Heart left ventricle (tissue), 16 donors: ENCODE measurements at regions not wholly inside any gene's neighbourhood (a gene's known extent, or its start where the extent isn't known, plus 50 kb on each side); places are given as distances from the start of the nearest gene placed in this dataset.
A peak's percentile ranks its signal among the peaks of the same experiment; 100 is the strongest.

ENCODE experiments used
- ATAC-seq, 4 donors: fragments of 200-7000 bp; cut with Tn5 transposase; one replicate each; pipeline ENCODE4 v1.9.1; 2020 to 2022; ENCODE audit warnings: moderate library complexity in 4 of 4, mild to moderate bottlenecking in 3 of 4, moderate number of reproducible peaks in 1 of 4
- DNase-seq, 5 donors: peaks; one replicate each; pipeline ENCODE4 v3.0.0-alpha.2; 2020
- H3K27ac ChIP-seq, 12 donors: fragments of 200-600 bp; sonication (generic) in 4 of 12; one replicate each; pipeline versions ENCODE4 v1.5.0 to v1.8.0; 2016 to 2022; ENCODE audit warnings: mild to moderate bottlenecking in 2 of 12
- H3K27me3 ChIP-seq, 9 donors: fragments of 200-600 bp; sonication (generic) in 2 of 9; one replicate each; pipeline versions ENCODE4 v1.5.1 to v1.8.0; 2016 to 2022; ENCODE audit warnings: mild to moderate bottlenecking in 3 of 9
- H3K36me3 ChIP-seq, 9 donors: fragments of 200-600 bp; sonication (generic) in 2 of 9; one replicate each; pipeline versions ENCODE4 v1.5.0 to v1.8.0; 2018 to 2022; ENCODE audit warnings: mild to moderate bottlenecking in 2 of 9
- H3K4me1 ChIP-seq, 12 donors: fragments of 200-600 bp; sonication (generic) in 4 of 12; one replicate each; pipeline versions ENCODE4 v1.5.0 to v1.8.0; 2016 to 2022; ENCODE audit warnings: mild to moderate bottlenecking in 3 of 12
- H3K4me3 ChIP-seq, 12 donors: fragments of 200-600 bp; sonication (generic) in 4 of 12; one replicate each; pipeline versions ENCODE4 v1.5.0 to v1.8.0; 2017 to 2022; ENCODE audit warnings: mild to moderate bottlenecking in 9 of 12, moderate library complexity in 4 of 12
- H3K9me3 ChIP-seq, 12 donors: fragments of 200-600 bp; sonication (generic) in 4 of 12; one replicate each; pipeline versions ENCODE4 v1.5.0 to v1.8.0; 2016 to 2022; ENCODE audit warnings: mild to moderate bottlenecking in 1 of 12
- CTCF ChIP-seq, 12 donors: fragments of 200-600 bp; sonication (generic) in 4 of 12; IDR thresholded peaks; one replicate each; pipeline versions ENCODE4 v1.5.0 to v1.8.0; 2018 to 2022; ENCODE audit warnings: antibody characterized with exemption in 12 of 12, mild to moderate bottlenecking in 5 of 12
- POLR2A ChIP-seq, 2 donors: fragments of 450-650 bp; IDR thresholded peaks; one replicate each; pipeline ENCODE4 v1.6.1; 2017; ENCODE audit warnings: antibody characterized with exemption in 2 of 2, mild to moderate bottlenecking in 2 of 2, moderate library complexity in 2 of 2
- WGBS, 4 donors: extraction: QIAGEN DNeasy Blood & Tissue Kit in 2 of 4; methylation state at CpG; one replicate each; pipeline versions ENCODE4 v1.1.5 to v1.1.7; 2013 to 2018; 5-methylcytosine and 5-hydroxymethylcytosine counted together
- intact Hi-C, 10 donors: fragments of 100-400 bp; cut with DNase I; formaldehyde crosslinking; loops; one replicate each; pipeline versions ENCODE4 v1.11.1 to v1.14.2; 2022
- donor health status: ischemic (EF 13 %, LVEDD 7.1; RV severe dilation, severe dysfunction).
- donor health status: healthy with polysubstance abuse.
- donor health status: DM: no; HTN: yes; CAD: no.
- donor health status: DM: no; HTN: no; CAD: no.
- donor health status: ischemic (EF 25% LVEDD 6.9; RV normal size, moderate dysfunction).
- donor health status: ischemic (EF 25% LVEDD 5.7; RV mildly dilated, moderate dysfunction).
- donor health status: healthy.
- donor health status: DM: yes; HTN: yes; CAD: no.
- donor health status: ischemic (EF 35%, LVEDD 5.7; RV mildly dilated, moderate dysfunction).
- donor health status: nonischemic (EF 11% LVEDD 7.7; RV severe dilation, severe dysfunction).
- donor health status: DM: yes; HTN: yes; CAD: no.
- donor health status: PGD.
- donor health status: ischemic (EF 29% LVEDD 5.4; RV normal size, mild dysfunction).
- donor health status: nonischemic (EF 23%, LVEDD 6.1; RV moderate dilation, normal function).

GRCh38 chr20:12414446-12415274 is 497.0 kb downstream of the BTBD3 start:
- DNase-seq (no peak), ATAC-seq (peak in 1 of 4 donors; percentile 45)
- Histone ChIP-seq H3K36me3 (no peaks in the 10 kb centered on the region), H3K27ac (no peak overlapping the region), H3K4me1 (no peaks in the 10 kb centered on the region), H3K4me3 (peak overlapping the region in 2 of 12 donors; percentile 4 to 22), H3K27me3 (no peaks in the 10 kb centered on the region), H3K9me3 (peaks cover 0 to 7% (median 0%) of the 10 kb centered on the region in 12 donors)
- TF ChIP-seq CTCF (IDR thresholded peaks at IDR 0.05) (no peak), POLR2A (IDR thresholded peaks at IDR 0.05) (no peak)
- intact Hi-C loops: no loop called here
- WGBS, 4 donors: 47 to 65% (median 57%) methylated on average over 10 of the region's 10 CpGs

- H3K27ac ChIP-seq: no peak overlapping the region
- DNase-seq: no peak
- no peaks in the 10 kb centered on the region for H3K4me1 ChIP-seq
- H3K36me3 ChIP-seq: no peaks in the 10 kb centered on the region
- no peaks in the 10 kb centered on the region for H3K9me3 ChIP-seq
- TF ChIP-seq POLR2A (IDR thresholded peaks at IDR 0.05): no peak
- no peak for TF ChIP-seq CTCF (IDR thresholded peaks at IDR 0.05)
- intact Hi-C loops: no loop called here
- no peaks in the 10 kb centered on the region for H3K27me3 ChIP-seq
- 73 to 84% (median 76%) methylated on average over 4 of the region's 4 CpGs for WGBS, 4 donors
- ATAC-seq: no peak
- H3K4me3 ChIP-seq: no peak overlapping the region
These were observed 498.6 kb downstream of the BTBD3 start for GRCh38 chr20:12416281-12416680.

- WGBS, 4 donors: 81 to 92% (median 88%) methylated on average over 2 of the region's 2 CpGs
- no peak overlapping the region for H3K27ac ChIP-seq
- DNase-seq: no peak
- TF ChIP-seq POLR2A (IDR thresholded peaks at IDR 0.05): no peak
- no peaks in the 10 kb centered on the region for H3K36me3 ChIP-seq
- H3K9me3 ChIP-seq: no peaks in the 10 kb centered on the region
- H3K27me3 ChIP-seq: no peaks in the 10 kb centered on the region
- intact Hi-C loops: no loop called here
- no peak overlapping the region for H3K4me3 ChIP-seq
- no peak for ATAC-seq
- no peaks in the 10 kb centered on the region for H3K4me1 ChIP-seq
These were observed 516.0 kb downstream of the BTBD3 start for GRCh38 chr20:12433724-12434123.

- 70 to 76% (median 72%) methylated on average over 3 of the region's 3 CpGs for WGBS, 4 donors
These were observed 517.0 kb downstream of the BTBD3 start for GRCh38 chr20:12434672-12435071.

More at GRCh38 chr20:12434672-12435071, 517.0 kb downstream of the BTBD3 start:
- Histone ChIP-seq H3K4me1 (no peaks in the 10 kb centered on the region), H3K9me3 (peaks cover 0 to 5% (median 0%) of the 10 kb centered on the region in 12 donors), H3K36me3 (no peaks in the 10 kb centered on the region), H3K27ac (no peak overlapping the region), H3K27me3 (no peaks in the 10 kb centered on the region), H3K4me3 (no peak overlapping the region)
- TF ChIP-seq POLR2A (IDR thresholded peaks at IDR 0.05) (no peak), CTCF (IDR thresholded peaks at IDR 0.05) (no peak)
- intact Hi-C loops: no loop called here
- ATAC-seq: no peak
- DNase-seq: no peak
